Fibroblast of skin of right quadriceps (primary cell): ENCODE measurements at regions not wholly inside any gene's neighbourhood (a gene's known extent, or its start where the extent isn't known, plus 50 kb on each side); places are given as distances from the start of the nearest gene placed in this dataset.

ENCODE experiments used
- DNase-seq: peaks from one replicate; pipeline ENCODE4 v3.0.0-alpha.2; 2013

- peak; percentile 18 for DNase-seq
These were observed 373.1 kb downstream of the MFSD1 start for GRCh38 chr3:159174715-159175692.

- no peak for DNase-seq
These were observed 376.5 kb downstream of the MFSD1 start for GRCh38 chr3:159178209-159178897.

GRCh38 chr3:159182961-159183360, 381.1 kb downstream of the MFSD1 start:
- DNase-seq: no peak

- no peak for DNase-seq
These were observed 383.7 kb downstream of the MFSD1 start for GRCh38 chr3:159185443-159186050.

GRCh38 chr3:159186581-159186980, 384.7 kb downstream of the MFSD1 start:
- DNase-seq: no peak

- no peak for DNase-seq
These were observed 385.4 kb downstream of the MFSD1 start for GRCh38 chr3:159187232-159187631.

GRCh38 chr3:159187706-159188105, 385.9 kb downstream of the MFSD1 start:
- no peak for DNase-seq

GRCh38 chr3:159189994-159190669, 388.3 kb downstream of the MFSD1 start:
- peak; percentile 85 for DNase-seq

- DNase-seq: peak; percentile 87
These were observed 389.6 kb downstream of the MFSD1 start for GRCh38 chr3:159191447-159191846.

- peak; percentile 28 for DNase-seq
These were observed 394.5 kb downstream of the MFSD1 start for GRCh38 chr3:159196359-159196758.

GRCh38 chr3:159200176-159200575, 398.3 kb downstream of the MFSD1 start:
- DNase-seq: peak; percentile 89

GRCh38 chr3:159208050-159208449, 406.2 kb downstream of the MFSD1 start:
- no peak for DNase-seq

- DNase-seq: no peak
These were observed 407.6 kb downstream of the MFSD1 start for GRCh38 chr3:159209459-159209858.

- DNase-seq: peak; percentile 17
These were observed 408.5 kb downstream of the MFSD1 start for GRCh38 chr3:159210336-159210735.

- no peak for DNase-seq
These were observed 414.5 kb downstream of the MFSD1 start for GRCh38 chr3:159216311-159216710.

GRCh38 chr3:159219231-159219630, 417.4 kb downstream of the MFSD1 start:
- no peak for DNase-seq

- no peak for DNase-seq
These were observed 419.5 kb downstream of the MFSD1 start for GRCh38 chr3:159221335-159221734.

GRCh38 chr3:159229116-159229680, 427.3 kb downstream of the MFSD1 start:
- DNase-seq: no peak

- peak; percentile 25 for DNase-seq
These were observed 431.1 kb downstream of the MFSD1 start for GRCh38 chr3:159232966-159233365.

GRCh38 chr3:159233734-159234133, 431.9 kb downstream of the MFSD1 start:
- peak; percentile 49 for DNase-seq

- DNase-seq: peak; percentile 86
These were observed 432.5 kb downstream of the MFSD1 start for GRCh38 chr3:159234306-159234705.

- DNase-seq: peak; percentile 73
These were observed 434.5 kb downstream of the MFSD1 start for GRCh38 chr3:159236321-159236720.

- peak; percentile 30 for DNase-seq
These were observed 435.4 kb downstream of the MFSD1 start for GRCh38 chr3:159237226-159237625.
